Left lung (tissue), 4 donors: ENCODE measurements at regions not wholly inside any gene's neighbourhood (a gene's known extent, or its start where the extent isn't known, plus 50 kb on each side); places are given as distances from the start of the nearest gene placed in this dataset.

Experiments
- ATAC-seq: fragments of 200-7000 bp; cut with Tn5 transposase; one replicate; pipeline ENCODE4 v1.9.1; 2020; ENCODE audit warnings: moderate library complexity
- DNase-seq, 4 donors: peaks; one replicate each; pipeline ENCODE4 v3.0.0-alpha.2; 2013 to 2020
- H3K27ac ChIP-seq, 2 donors: fragments of 200-600 bp; sonication (generic) in 1 of 2; one replicate each; pipeline versions ENCODE4 v1.5.0 to v1.8.0; 2020 to 2021
- H3K27me3 ChIP-seq, 2 donors: fragments of 200-600 bp; sonication (generic) in 1 of 2; one replicate each; pipeline versions ENCODE4 v1.5.0 to v1.8.0; 2020 to 2021
- H3K36me3 ChIP-seq, 2 donors: fragments of 200-600 bp; sonication (generic) in 1 of 2; one replicate each; pipeline versions ENCODE4 v1.5.0 to v1.8.0; 2020 to 2021
- H3K4me1 ChIP-seq, 2 donors: fragments of 200-600 bp; one replicate each; pipeline ENCODE4 v1.8.0; 2021
- H3K4me3 ChIP-seq, 2 donors: fragments of 200-600 bp; sonication (generic) in 1 of 2; one replicate each; pipeline versions ENCODE4 v1.5.0 to v1.8.0; 2020 to 2021; ENCODE audit warnings: mild to moderate bottlenecking in 1 of 2
- H3K9me3 ChIP-seq, 2 donors: fragments of 200-600 bp; sonication (generic) in 1 of 2; one replicate each; pipeline versions ENCODE4 v1.5.0 to v1.8.0; 2020 to 2021
- CTCF ChIP-seq, 2 donors: fragments of 200-600 bp; sonication (generic) in 1 of 2; IDR thresholded peaks; one replicate each; pipeline versions ENCODE4 v1.5.0 to v1.8.0; 2021; ENCODE audit warnings: antibody characterized with exemption in 2 of 2
- intact Hi-C, 2 donors: fragments of 100-400 bp; cut with DNase I; formaldehyde crosslinking; loops; one replicate each; pipeline versions ENCODE4 v1.11.2 to v1.14.2; 2022
- donor health status: DM: no; HTN: yes; CAD: no.
- donor health status: DM: no; HTN: no; CAD: no.

- intact Hi-C loops = loop anchor here in 1 of 2 donors (5.0 kb wide), 1 partner anchor 245 kb away; the partner anchor contains the start of gene NECTIN1
- DNase-seq = peak in 2 of 4 donors; percentile 25 to 47
- ATAC-seq = no peak
- Histone ChIP-seq H3K36me3 (no peaks in the 10 kb centered on the region), H3K4me1 (peaks cover 0 to 4% of the 10 kb centered on the region in 2 donors), H3K27ac (no peak overlapping the region), H3K9me3 (no peaks in the 10 kb centered on the region), H3K4me3 (no peak overlapping the region), H3K27me3 (peaks cover 0 to 7% of the 10 kb centered on the region in 2 donors)
- no peak for TF ChIP-seq CTCF (IDR thresholded peaks at IDR 0.05)
Observed at GRCh38 chr11:119482521-119483011, 59.6 kb upstream of the THY1 start.

- intact Hi-C loops = loop anchor here in 1 of 2 donors (5.0 kb wide), 1 partner anchor 245 kb away; the partner anchor contains the start of gene NECTIN1
- Histone ChIP-seq H3K27me3 (peaks cover 0 to 14% of the 10 kb centered on the region in 2 donors), H3K4me1 (peaks cover 0 to 4% of the 10 kb centered on the region in 2 donors), H3K4me3 (no peak overlapping the region), H3K27ac (no peak overlapping the region), H3K36me3 (no peaks in the 10 kb centered on the region), H3K9me3 (no peaks in the 10 kb centered on the region)
- TF ChIP-seq CTCF (IDR thresholded peaks at IDR 0.05) = no peak
- ATAC-seq (peak; percentile 34), DNase-seq (peak in 2 of 4 donors; percentile 31 to 64)
Observed at GRCh38 chr11:119481667-119482400, 58.9 kb upstream of the THY1 start.

GRCh38 chr11:119481021-119481666 lies 58.2 kb upstream of the THY1 start:
- no peaks in the 10 kb centered on the region for H3K36me3 ChIP-seq
- H3K27ac ChIP-seq = no peak overlapping the region
- intact Hi-C loops = loop anchor here in 1 of 2 donors (5.0 kb wide), 1 partner anchor 246 kb away; the partner anchor contains the start of gene NECTIN1
- no peak overlapping the region for H3K4me3 ChIP-seq
- DNase-seq = peak; percentile 50 to 94 (median 70)
- peak; percentile 95 to 97 for TF ChIP-seq CTCF (IDR thresholded peaks at IDR 0.05)
- peaks cover 0 to 4% of the 10 kb centered on the region in 2 donors for H3K4me1 ChIP-seq
- ATAC-seq = peak; percentile 96
- peaks cover 0 to 20% of the 10 kb centered on the region in 2 donors for H3K27me3 ChIP-seq
- H3K9me3 ChIP-seq = no peaks in the 10 kb centered on the region

- Histone ChIP-seq H3K27ac (no peak overlapping the region), H3K36me3 (no peaks in the 10 kb centered on the region), H3K9me3 (no peaks in the 10 kb centered on the region), H3K27me3 (peaks cover 0 to 20% of the 10 kb centered on the region in 2 donors), H3K4me1 (peaks cover 0 to 4% of the 10 kb centered on the region in 2 donors), H3K4me3 (no peak overlapping the region)
- DNase-seq (peak in 1 of 4 donors; percentile 18), ATAC-seq (no peak)
- intact Hi-C loops = loop anchor here in 1 of 2 donors (5.0 kb wide), 1 partner anchor 247 kb away; the partner anchor contains the start of gene NECTIN1
- no peak for TF ChIP-seq CTCF (IDR thresholded peaks at IDR 0.05)
Observed at GRCh38 chr11:119480380-119481020, 57.5 kb upstream of the THY1 start.
